Stimulated activated naive CD8-positive, alpha-beta T cell treated with anti-CD3 and anti-CD28 coated beads, Interleukin-15, Interleukin-2, amounts not matched to agents 100 ng/mL and 50 ng/mL, for 24 hours (primary cell): ENCODE measurements at regions not wholly inside any gene's neighbourhood (a gene's known extent, or its start where the extent isn't known, plus 50 kb on each side); places are given as distances from the start of the nearest gene placed in this dataset.
"Not testable (repeated sequence)": the region's sequence is repeated elsewhere in the genome, so short reads cannot be mapped to it uniquely, and the experiment has no call there.

Experiments
- H3K27ac Mint-ChIP-seq: one replicate; pipeline ENCODE4 v1.8.0; 2021; ENCODE audit warnings: mild to moderate bottlenecking, mixed read lengths
- H3K27me3 Mint-ChIP-seq: one replicate; pipeline ENCODE4 v1.8.0; 2021; ENCODE audit warnings: mixed read lengths
- H3K36me3 Mint-ChIP-seq: one replicate; pipeline ENCODE4 v1.8.0; 2021; ENCODE audit warnings: low read depth, mixed read lengths
- H3K4me1 Mint-ChIP-seq: one replicate; pipeline ENCODE4 v1.8.0; 2021; ENCODE audit warnings: low read depth, mixed read lengths
- H3K4me3 Mint-ChIP-seq: one replicate; pipeline ENCODE4 v1.8.0; 2021; ENCODE audit warnings: mild to moderate bottlenecking, mixed read lengths
- H3K9me3 Mint-ChIP-seq: one replicate; pipeline ENCODE4 v1.8.0; 2021; ENCODE audit warnings: mixed read lengths

GRCh38 chr2:113386780-113387433, 50.6 kb upstream of the ZNG1B start:
- not testable (repeated sequence) for H3K36me3 Mint-ChIP-seq, H3K4me3 Mint-ChIP-seq, H3K27me3 Mint-ChIP-seq, H3K9me3 Mint-ChIP-seq, H3K27ac Mint-ChIP-seq
- peaks cover 16% of the 10 kb centered on the region for H3K4me1 Mint-ChIP-seq

- H3K9me3 Mint-ChIP-seq, H3K27ac Mint-ChIP-seq, H3K4me3 Mint-ChIP-seq, H3K36me3 Mint-ChIP-seq, H3K27me3 Mint-ChIP-seq: not testable (repeated sequence)
- peaks cover 19% of the 10 kb centered on the region for H3K4me1 Mint-ChIP-seq
Observed at GRCh38 chr2:113379621-113380020, 57.9 kb upstream of the ZNG1B start.

- Mint-ChIP-seq H3K4me3 (no peak overlapping the region), H3K27ac (peak overlapping the region; percentile 82), H3K36me3 (no peaks in the 10 kb centered on the region), H3K9me3 (no peaks in the 10 kb centered on the region), H3K4me1 (peaks cover 24% of the 10 kb centered on the region), H3K27me3 (no peaks in the 10 kb centered on the region)
Observed at GRCh38 chr2:113376913-113377445, 60.5 kb upstream of the ZNG1B start.

- no peaks in the 10 kb centered on the region for H3K27me3 Mint-ChIP-seq
- H3K4me3 Mint-ChIP-seq = no peak overlapping the region
- H3K27ac Mint-ChIP-seq = peak overlapping the region; percentile 0
- peaks cover 24% of the 10 kb centered on the region for H3K4me1 Mint-ChIP-seq
- H3K9me3 Mint-ChIP-seq = no peaks in the 10 kb centered on the region
- H3K36me3 Mint-ChIP-seq = no peaks in the 10 kb centered on the region
Observed at GRCh38 chr2:113376253-113376912, 61.1 kb upstream of the ZNG1B start.

GRCh38 chr2:113374857-113375256, 62.6 kb upstream of the ZNG1B start:
- H3K4me1 Mint-ChIP-seq = peaks cover 29% of the 10 kb centered on the region
- not testable (repeated sequence) for H3K27ac Mint-ChIP-seq, H3K36me3 Mint-ChIP-seq, H3K4me3 Mint-ChIP-seq, H3K27me3 Mint-ChIP-seq, H3K9me3 Mint-ChIP-seq

- not testable (repeated sequence) for H3K9me3 Mint-ChIP-seq, H3K27me3 Mint-ChIP-seq, H3K36me3 Mint-ChIP-seq, H3K27ac Mint-ChIP-seq, H3K4me3 Mint-ChIP-seq
- peaks cover 25% of the 10 kb centered on the region for H3K4me1 Mint-ChIP-seq
Observed at GRCh38 chr2:113372258-113372834, 65.1 kb upstream of the ZNG1B start.

GRCh38 chr2:113370478-113371091, 66.9 kb upstream of the ZNG1B start:
- no peak overlapping the region for H3K27ac Mint-ChIP-seq
- no peaks in the 10 kb centered on the region for H3K27me3 Mint-ChIP-seq
- H3K9me3 Mint-ChIP-seq = no peaks in the 10 kb centered on the region
- H3K4me3 Mint-ChIP-seq = no peak overlapping the region
- peaks cover 14% of the 10 kb centered on the region for H3K4me1 Mint-ChIP-seq
- H3K36me3 Mint-ChIP-seq = no peaks in the 10 kb centered on the region

GRCh38 chr2:113370030-113370429, 67.5 kb upstream of the ZNG1B start:
- H3K36me3 Mint-ChIP-seq = no peaks in the 10 kb centered on the region
- no peaks in the 10 kb centered on the region for H3K9me3 Mint-ChIP-seq
- H3K4me1 Mint-ChIP-seq = peaks cover 14% of the 10 kb centered on the region
- H3K27ac Mint-ChIP-seq = no peak overlapping the region
- no peaks in the 10 kb centered on the region for H3K27me3 Mint-ChIP-seq
- no peak overlapping the region for H3K4me3 Mint-ChIP-seq

- H3K4me3 Mint-ChIP-seq, H3K27me3 Mint-ChIP-seq, H3K36me3 Mint-ChIP-seq, H3K9me3 Mint-ChIP-seq, H3K27ac Mint-ChIP-seq, H3K4me1 Mint-ChIP-seq: not testable (repeated sequence)
Observed at GRCh38 chr2:113368581-113368980, 68.9 kb upstream of the ZNG1B start.

- not testable (repeated sequence) for H3K9me3 Mint-ChIP-seq, H3K27ac Mint-ChIP-seq, H3K27me3 Mint-ChIP-seq, H3K36me3 Mint-ChIP-seq, H3K4me3 Mint-ChIP-seq, H3K4me1 Mint-ChIP-seq
Observed at GRCh38 chr2:113366821-113367220, 70.7 kb upstream of the ZNG1B start.

GRCh38 chr2:113365791-113366190, 71.7 kb upstream of the ZNG1B start:
- H3K27me3 Mint-ChIP-seq, H3K4me3 Mint-ChIP-seq, H3K4me1 Mint-ChIP-seq, H3K27ac Mint-ChIP-seq, H3K36me3 Mint-ChIP-seq, H3K9me3 Mint-ChIP-seq: not testable (repeated sequence)

GRCh38 chr2:113365290-113365689, 72.2 kb upstream of the ZNG1B start:
- not testable (repeated sequence) for H3K9me3 Mint-ChIP-seq, H3K36me3 Mint-ChIP-seq, H3K4me1 Mint-ChIP-seq, H3K27ac Mint-ChIP-seq, H3K4me3 Mint-ChIP-seq, H3K27me3 Mint-ChIP-seq

GRCh38 chr2:113361051-113361450, 76.4 kb upstream of the ZNG1B start:
- Mint-ChIP-seq H3K27ac (no peak overlapping the region), H3K27me3 (no peaks in the 10 kb centered on the region), H3K4me3 (no peak overlapping the region), H3K4me1 (peaks cover 24% of the 10 kb centered on the region), H3K9me3 (no peaks in the 10 kb centered on the region), H3K36me3 (no peaks in the 10 kb centered on the region)

GRCh38 chr2:113357071-113357470, 78.3 kb upstream of the PAX8 start:
- Mint-ChIP-seq H3K4me1 (peaks cover 24% of the 10 kb centered on the region), H3K9me3 (no peaks in the 10 kb centered on the region), H3K27ac (no peak overlapping the region), H3K27me3 (peaks cover 6% of the 10 kb centered on the region), H3K36me3 (no peaks in the 10 kb centered on the region), H3K4me3 (no peak overlapping the region)

- H3K36me3 Mint-ChIP-seq, H3K4me3 Mint-ChIP-seq, H3K27ac Mint-ChIP-seq, H3K9me3 Mint-ChIP-seq: not testable (repeated sequence)
- Mint-ChIP-seq H3K4me1 (peaks cover 24% of the 10 kb centered on the region), H3K27me3 (peaks cover 13% of the 10 kb centered on the region)
Observed at GRCh38 chr2:113356284-113356683, 77.6 kb upstream of the PAX8 start.
